Endothelial cell of umbilical vein (primary cell): ENCODE measurements at regions not wholly inside any gene's neighbourhood (a gene's known extent, or its start where the extent isn't known, plus 50 kb on each side); places are given as distances from the start of the nearest gene placed in this dataset.

Source experiments
- BruUV-seq: library from RNA; stranded (reverse); fragments of 400-500 nt; replicated peaks from 2 replicates; lab custom pipeline; 2021; lab: Mats Ljungman, UMichigan
- CTCF ChIA-PET: fragments of 300-600, 350-600 bp; sonication (Branson Sonifier 250); formaldehyde crosslinking; loops from one replicate; lab custom pipeline; 2021; ENCODE audit warnings: antibody characterized with exemption, inconsistent platforms; lab: Charles Lee
- POLR2A ChIA-PET: fragments of 300-600, 350-600 bp; sonication (Branson Sonifier 250); formaldehyde crosslinking; loops from one replicate; lab custom pipeline; 2021; ENCODE audit warnings: antibody characterized with exemption, inconsistent platforms; lab: Charles Lee
- DNase-seq: peaks from one replicate; pipeline ENCODE4 v3.0.0-alpha.2; 2011; ENCODE audit warnings: low read depth, low spot score
- FAIRE-seq: peaks from 2 replicates; lab custom pipeline; 2011; peaks lifted over from hg19 to GRCh38; lab: Jason Lieb, UNC
- H2AFZ ChIP-seq: 2 replicates; pipeline ENCODE4 v1.6.0; 2012; ENCODE audit warnings: low read depth, low read length, control low read depth, inconsistent platforms
- H3K27ac ChIP-seq: 2 replicates; pipeline ENCODE4 v1.5.1; 2011; ENCODE audit warnings: low read depth, mild to moderate bottlenecking, control low read depth, low read length, moderate library complexity; ENCODE audit not compliant: insufficient read depth
- H3K27me3 ChIP-seq, 2 experiments: 2 replicates each; pipeline versions ENCODE4 v1.6.0 to v1.6.1; 2011; ENCODE audit warnings: low read length in 2 of 2, mixed read lengths in 1 of 2; ENCODE audit not compliant: control insufficient read depth in 2 of 2, insufficient read depth in 2 of 2
- H3K36me3 ChIP-seq, 2 experiments: 2 replicates in 1 of 2; 3 replicates in 1 of 2; pipeline ENCODE4 v1.5.1; 2011; ENCODE audit warnings: low read length in 2 of 2, mild to moderate bottlenecking in 1 of 2, moderate library complexity in 1 of 2; ENCODE audit not compliant: control insufficient read depth in 2 of 2, insufficient read depth in 2 of 2; ENCODE audit errors: extremely low read depth in 1 of 2
- H3K4me1 ChIP-seq: 3 replicates; pipeline ENCODE4 v1.5.1; 2011; ENCODE audit warnings: mild to moderate bottlenecking, low read length; ENCODE audit not compliant: control insufficient read depth, insufficient read depth; ENCODE audit errors: extremely low read depth
- H3K4me2 ChIP-seq: 2 replicates; pipeline ENCODE4 v1.6.1; 2011; ENCODE audit warnings: low read length, control low read depth, mixed read lengths; ENCODE audit not compliant: insufficient read depth
- H3K4me3 ChIP-seq, 3 experiments: fragments of 200-600 bp in 1 of 3; sonication (generic), shearing (Covaris generic) in 1 of 3; replicated peaks in 1 of 3; 2 replicates each; pipeline ENCODE4 v1.5.1; 2011 to 2016; ENCODE audit warnings: control low read depth in 3 of 3, low read length in 3 of 3, mild to moderate bottlenecking in 2 of 3, inconsistent platforms in 1 of 3, low read depth in 1 of 3, moderate library complexity in 1 of 3; ENCODE audit not compliant: insufficient read depth in 1 of 3
- H3K79me2 ChIP-seq: 2 replicates; pipeline ENCODE4 v1.6.0; 2012; ENCODE audit warnings: low read length, inconsistent platforms; ENCODE audit not compliant: control insufficient read depth, insufficient read depth
- H3K9ac ChIP-seq: replicated peaks from 2 replicates; pipeline ENCODE3; 2011; ENCODE audit warnings: low read length, control low read depth; ENCODE audit not compliant: insufficient read depth; ENCODE audit errors: extremely low read depth
- H3K9me1 ChIP-seq: replicated peaks from 3 replicates; pipeline ENCODE4 v1.6.0; 2011; ENCODE audit warnings: mild to moderate bottlenecking, low read length; ENCODE audit not compliant: control insufficient read depth, insufficient read depth; ENCODE audit errors: extremely low read depth
- H3K9me3 ChIP-seq: replicated peaks from 2 replicates; pipeline ENCODE4 v1.5.1; 2012; ENCODE audit warnings: low read length, inconsistent platforms; ENCODE audit not compliant: control insufficient read depth, insufficient read depth
- H4K20me1 ChIP-seq: replicated peaks from 2 replicates; pipeline ENCODE3; 2011; ENCODE audit warnings: mild to moderate bottlenecking, low read length; ENCODE audit not compliant: control insufficient read depth, insufficient read depth; ENCODE audit errors: extremely low read depth
- EZH2 ChIP-seq: IDR thresholded peaks from 2 replicates; pipeline ENCODE4 v1.6.1; 2012; ENCODE audit warnings: borderline replicate concordance, low read depth, mild to moderate bottlenecking, moderate library complexity, low read length, inconsistent platforms; ENCODE audit not compliant: severe bottlenecking
- FOS ChIP-seq: IDR thresholded peaks from 2 replicates; pipeline ENCODE4 v1.6.1; 2011; ENCODE audit warnings: mild to moderate bottlenecking, low read length, moderate library complexity, borderline replicate concordance; ENCODE audit not compliant: insufficient read depth
- GATA2 ChIP-seq: IDR thresholded peaks from 2 replicates; pipeline ENCODE4 v1.7.0; 2011; ENCODE audit warnings: low read depth, mild to moderate bottlenecking, moderate library complexity, mixed read lengths, low read length; ENCODE audit not compliant: insufficient read length, insufficient read depth
- JUN ChIP-seq: IDR thresholded peaks from 2 replicates; pipeline ENCODE4 v1.6.1; 2011; ENCODE audit warnings: borderline replicate concordance, low read depth; ENCODE audit not compliant: insufficient read length, insufficient read depth
- MYC ChIP-seq: IDR thresholded peaks from one replicate; pipeline ENCODE4 v1.6.1; 2011; ENCODE audit warnings: mild to moderate bottlenecking, low read depth, low read length
- POLR2A ChIP-seq: IDR thresholded peaks from 2 replicates; pipeline ENCODE4 v1.6.1; 2012; ENCODE audit warnings: low read depth, mild to moderate bottlenecking, control low read depth, low read length
- POLR2AphosphoS5 ChIP-seq: IDR thresholded peaks from 2 replicates; pipeline ENCODE4 v1.6.1; 2012; ENCODE audit warnings: low read depth, mild to moderate bottlenecking, control low read depth, low read length, moderate library complexity; ENCODE audit not compliant: insufficient read depth
- dilution Hi-C: fragments of 300-500 bp; cut with MboI; formaldehyde crosslinking; loops from one replicate; pipeline ENCODE4 v1.15.0; 2019; ENCODE audit warnings: low sequenced_read_pairs; ENCODE audit not compliant: extremely low pct_ligation_motif_present
- intact Hi-C: fragments of 100-400 bp; cut with micrococcal nuclease; formaldehyde crosslinking; loops from one replicate; pipeline ENCODE4 v1.10.0; 2022
- TF ChIP-seq, protein P1 (sequence below): IDR thresholded peaks from 2 replicates; pipeline ENCODE4 v1.6.1; 2011; ENCODE audit not compliant: insufficient read depth, insufficient read length
- TF ChIP-seq, protein P2 (sequence below), 2 donors: IDR thresholded peaks; 1 replicate in 1 of 2; 2 replicates in 1 of 2; pipeline ENCODE4 v1.5.1; 2011; ENCODE audit warnings: low read length in 2 of 2, mild to moderate bottlenecking in 2 of 2, moderate library complexity in 2 of 2, control low read depth in 1 of 2, inconsistent platforms in 1 of 2, low read depth in 1 of 2; ENCODE audit not compliant: insufficient read depth in 1 of 2; ENCODE audit errors: extremely low read depth in 1 of 2

DNA sequence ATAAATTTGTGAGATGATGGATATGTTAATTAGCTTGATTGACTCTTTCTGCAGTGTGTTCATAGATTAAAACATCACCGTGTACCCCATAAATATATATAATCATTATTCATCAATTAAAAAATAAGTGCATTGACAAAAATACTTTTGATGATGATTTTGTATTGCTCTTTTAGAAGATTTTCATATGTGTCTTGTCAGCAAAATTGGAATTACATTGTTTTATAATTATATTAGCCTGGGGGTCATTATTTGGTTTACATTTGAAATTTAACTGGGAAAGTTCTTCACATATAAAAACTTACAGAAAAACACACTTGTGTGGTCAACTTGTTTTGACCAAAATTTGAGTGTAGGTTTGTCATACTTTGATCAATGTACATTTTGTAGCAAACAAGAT is 614.6 kb upstream of the ITGA1 start:
- TF ChIP-seq POLR2A (no peak), MYC (no peak), JUN (no peak), FOS (no peak), POLR2AphosphoS5 (no peak), GATA2 (no peak), EZH2 (no peak)
- TF ChIP-seq, protein P1, sequence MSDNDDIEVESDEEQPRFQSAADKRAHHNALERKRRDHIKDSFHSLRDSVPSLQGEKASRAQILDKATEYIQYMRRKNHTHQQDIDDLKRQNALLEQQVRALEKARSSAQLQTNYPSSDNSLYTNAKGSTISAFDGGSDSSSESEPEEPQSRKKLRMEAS, result no peak
- TF ChIP-seq, protein P2, sequence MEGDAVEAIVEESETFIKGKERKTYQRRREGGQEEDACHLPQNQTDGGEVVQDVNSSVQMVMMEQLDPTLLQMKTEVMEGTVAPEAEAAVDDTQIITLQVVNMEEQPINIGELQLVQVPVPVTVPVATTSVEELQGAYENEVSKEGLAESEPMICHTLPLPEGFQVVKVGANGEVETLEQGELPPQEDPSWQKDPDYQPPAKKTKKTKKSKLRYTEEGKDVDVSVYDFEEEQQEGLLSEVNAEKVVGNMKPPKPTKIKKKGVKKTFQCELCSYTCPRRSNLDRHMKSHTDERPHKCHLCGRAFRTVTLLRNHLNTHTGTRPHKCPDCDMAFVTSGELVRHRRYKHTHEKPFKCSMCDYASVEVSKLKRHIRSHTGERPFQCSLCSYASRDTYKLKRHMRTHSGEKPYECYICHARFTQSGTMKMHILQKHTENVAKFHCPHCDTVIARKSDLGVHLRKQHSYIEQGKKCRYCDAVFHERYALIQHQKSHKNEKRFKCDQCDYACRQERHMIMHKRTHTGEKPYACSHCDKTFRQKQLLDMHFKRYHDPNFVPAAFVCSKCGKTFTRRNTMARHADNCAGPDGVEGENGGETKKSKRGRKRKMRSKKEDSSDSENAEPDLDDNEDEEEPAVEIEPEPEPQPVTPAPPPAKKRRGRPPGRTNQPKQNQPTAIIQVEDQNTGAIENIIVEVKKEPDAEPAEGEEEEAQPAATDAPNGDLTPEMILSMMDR (IDR thresholded peaks at IDR 0.05; ENCODE audit: extremely low read depth in 1 of 2, insufficient read depth in 1 of 2, low read depth in 1 of 2, low read length in 2 of 2), result no peak
- no peak overlapping the region for H3K9ac ChIP-seq
- no peaks in the 10 kb centered on the region for H3K4me1 ChIP-seq
- H3K27ac ChIP-seq, result no peak overlapping the region
- H3K9me1 ChIP-seq, result no peaks in the 10 kb centered on the region
- dilution Hi-C loops, result no loop called here
- no peaks in the 10 kb centered on the region for H3K36me3 ChIP-seq
- DNase-seq (no peak), FAIRE-seq (no peak)
- H2AFZ ChIP-seq, result no peak overlapping the region
- CTCF ChIA-PET, result no interaction called here
- H3K79me2 ChIP-seq, result no peaks in the 10 kb centered on the region
- POLR2A ChIA-PET, result no interaction called here
- no peaks in the 10 kb centered on the region for H3K27me3 ChIP-seq
- no peaks in the 10 kb centered on the region for H4K20me1 ChIP-seq
- H3K4me3 ChIP-seq, result no peak overlapping the region
- no peaks in the 10 kb centered on the region for H3K9me3 ChIP-seq
- no TSS peak for BruUV-seq
- intact Hi-C loops, result no loop called here
- no peak overlapping the region for H3K4me2 ChIP-seq
